Hematopoietic multipotent progenitor cell (in vitro differentiated cells): ENCODE measurements at regions not wholly inside any gene's neighbourhood (a gene's known extent, or its start where the extent isn't known, plus 50 kb on each side); places are given as distances from the start of the nearest gene placed in this dataset.
"Not testable (repeated sequence)": the region's sequence is repeated elsewhere in the genome, so short reads cannot be mapped to it uniquely, and the experiment has no call there.

ENCODE experiments used
- DNase-seq, 3 donors: peaks; one replicate each; pipeline ENCODE4 v3.0.0-alpha.2; 2011 to 2015; ENCODE audit warnings: low read depth in 2 of 3, low spot score in 2 of 3

GRCh38 chr21:35516292-35516691 is 467.2 kb upstream of the RUNX1 start:
- DNase-seq = not testable (repeated sequence)

GRCh38 chr21:35512346-35512745 is 463.2 kb upstream of the RUNX1 start:
- no peak for DNase-seq

- no peak for DNase-seq
Observed at GRCh38 chr21:35511696-35512162, 462.6 kb upstream of the RUNX1 start.

GRCh38 chr21:35510957-35511695 is 462.0 kb upstream of the RUNX1 start:
- DNase-seq = no peak

- no peak for DNase-seq
Observed at GRCh38 chr21:35510294-35510693, 461.2 kb upstream of the RUNX1 start.

- DNase-seq = peak in 2 of 3 donors; percentile 62 to 72
Observed at GRCh38 chr21:35509001-35509704, 460.1 kb upstream of the RUNX1 start.

GRCh38 chr21:35508139-35508888 is 459.2 kb upstream of the RUNX1 start:
- peak in 2 of 3 donors; percentile 60 to 77 for DNase-seq

DNA sequence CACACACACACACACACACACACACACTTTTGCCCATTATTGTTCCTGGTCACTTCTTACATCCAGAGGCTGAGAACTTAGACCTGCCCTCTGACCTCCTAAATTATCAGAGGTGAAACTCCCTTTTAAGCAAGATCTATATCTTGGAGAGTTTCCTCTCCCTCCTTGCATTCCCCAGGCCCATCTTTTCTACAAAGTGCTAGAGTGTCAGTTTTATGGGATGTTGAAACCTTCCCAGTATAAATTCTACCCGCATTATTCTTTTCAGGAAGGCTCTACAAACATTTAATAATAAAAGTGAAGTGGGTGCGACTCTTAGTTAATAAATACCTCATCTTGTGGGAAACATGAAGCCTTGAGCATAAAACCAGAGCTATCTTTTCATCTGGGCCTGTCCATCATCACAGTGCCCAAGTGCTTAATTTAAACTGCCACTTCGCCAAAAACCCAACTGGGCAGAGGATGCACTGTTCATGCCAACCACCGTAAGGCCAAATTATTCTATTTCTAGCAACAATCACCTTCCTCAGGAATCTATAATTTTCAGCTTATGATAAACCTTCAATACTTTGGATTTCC is 458.2 kb upstream of the RUNX1 start:
- DNase-seq = peak in 1 of 3 donors; percentile 34

DNA sequence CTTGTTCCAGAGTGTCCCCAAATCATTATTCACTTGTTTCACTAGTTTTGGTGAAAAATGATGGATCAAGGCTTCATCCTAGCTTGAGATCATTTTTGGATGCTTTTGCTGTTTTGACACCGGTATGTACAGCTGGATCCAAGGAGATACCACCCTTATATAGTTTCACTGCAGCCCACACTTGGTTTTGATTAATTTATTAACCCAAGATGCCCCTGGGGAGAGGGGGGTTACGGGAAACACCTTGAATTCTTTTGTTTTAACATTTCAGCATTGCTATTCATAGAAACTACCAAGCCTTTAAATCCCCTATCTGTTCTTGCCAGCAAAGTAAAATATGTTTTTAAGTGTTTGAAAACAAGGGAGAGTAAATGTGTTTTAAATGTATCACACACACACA is 457.7 kb upstream of the RUNX1 start:
- DNase-seq = peak in 1 of 3 donors; percentile 72

GRCh38 chr21:35506352-35506751 is 457.2 kb upstream of the RUNX1 start:
- no peak for DNase-seq

DNA sequence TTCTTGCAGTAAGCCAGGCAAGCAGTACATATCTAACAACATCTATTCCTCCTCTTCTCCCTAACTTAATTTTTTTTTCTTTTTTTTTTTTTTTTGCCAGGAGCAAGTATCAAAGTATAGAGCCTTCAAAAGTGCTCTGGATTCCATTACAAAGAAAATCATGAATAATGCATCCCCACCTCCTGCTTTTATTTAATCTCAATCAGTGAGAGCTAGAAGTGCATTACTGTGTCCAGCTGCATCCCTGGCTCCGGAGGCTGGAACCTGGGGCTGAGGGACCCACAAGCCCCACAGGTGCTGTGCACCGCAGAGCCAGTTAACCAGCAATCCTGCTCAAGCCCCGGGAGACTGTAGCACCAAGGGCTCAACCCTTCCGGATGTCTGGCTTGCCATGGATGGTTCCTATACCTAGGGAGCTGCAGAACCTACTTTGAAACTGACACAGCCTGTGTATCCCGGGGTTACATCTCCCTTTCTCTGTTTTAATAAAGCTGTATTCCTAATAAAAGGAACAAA is 455.9 kb upstream of the RUNX1 start:
- DNase-seq = no peak

DNA sequence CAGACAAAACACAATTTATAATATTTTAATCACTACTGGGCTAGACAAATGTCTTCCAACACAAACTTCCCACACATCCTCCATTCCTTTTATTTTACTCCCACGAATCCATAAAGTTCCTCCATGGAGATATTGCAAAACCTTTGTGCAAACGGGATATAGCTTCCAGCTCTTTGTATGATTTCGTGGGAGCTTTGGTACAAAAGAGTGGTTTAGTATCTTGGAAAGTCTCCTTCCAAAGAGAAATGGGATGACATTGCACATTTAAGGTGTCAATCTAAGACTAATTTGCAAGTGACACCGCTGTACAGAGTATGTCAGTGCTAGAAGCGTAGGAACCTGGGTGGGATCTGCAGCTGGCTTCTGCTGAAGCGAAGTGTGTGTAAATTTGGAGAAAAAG is 455.2 kb upstream of the RUNX1 start:
- peak in 1 of 3 donors; percentile 13 for DNase-seq

DNA sequence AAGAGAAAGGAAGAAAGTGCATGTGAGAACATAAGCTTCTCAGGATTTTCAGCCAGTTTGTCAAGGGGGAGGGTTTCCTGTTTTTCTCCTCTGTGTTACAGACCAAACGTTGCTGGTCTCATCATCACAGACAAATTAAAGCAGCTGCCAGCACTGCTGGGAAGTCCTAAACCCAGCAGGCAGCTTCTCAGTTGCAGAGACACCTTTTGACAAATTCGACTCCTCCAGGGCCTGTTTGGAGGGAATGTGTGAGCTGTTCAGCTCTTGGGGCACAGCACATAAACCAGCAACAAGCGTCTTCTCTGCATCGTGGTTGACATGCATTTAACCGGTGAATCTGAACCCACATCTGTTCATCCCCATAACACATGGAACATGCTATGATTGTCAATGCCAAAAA is 454.6 kb upstream of the RUNX1 start:
- DNase-seq = peak in 1 of 3 donors; percentile 45

DNA sequence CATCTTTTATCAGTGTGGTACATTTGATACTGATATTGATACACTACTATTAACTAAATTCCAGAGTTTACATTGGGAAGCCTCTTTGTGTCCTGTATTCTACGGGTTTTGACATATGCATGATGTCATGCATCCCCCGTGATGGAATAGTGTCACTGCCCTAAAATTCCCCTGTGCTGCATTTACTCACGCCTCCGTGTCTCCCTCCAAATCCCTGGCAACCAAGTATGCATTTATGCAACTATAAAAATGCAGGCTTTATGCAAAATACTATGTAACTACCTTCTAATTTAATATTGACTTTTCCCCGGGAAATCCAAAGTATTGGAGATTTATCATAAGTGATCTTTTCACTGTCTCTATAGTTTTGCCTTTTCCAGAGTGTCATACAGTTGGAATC is 453.7 kb upstream of the RUNX1 start:
- DNase-seq = no peak

DNA sequence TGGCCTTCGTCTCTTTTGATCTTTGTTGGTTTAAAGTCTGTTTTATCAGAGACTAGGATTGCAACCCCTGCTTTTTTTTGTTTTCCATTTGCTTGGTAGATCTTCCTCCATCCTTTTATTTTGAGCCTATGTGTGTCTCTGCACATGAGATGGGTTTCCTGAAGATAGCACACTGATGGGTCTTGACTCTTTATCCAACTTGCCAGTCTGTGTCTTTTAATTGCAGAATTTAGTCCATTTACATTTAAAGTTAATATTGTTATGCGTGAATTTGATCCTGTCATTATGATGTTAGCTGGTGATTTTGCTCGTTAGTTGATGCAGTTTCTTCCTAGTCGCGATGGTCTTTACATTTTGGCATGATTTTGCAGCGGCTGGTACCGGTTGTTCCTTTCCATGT is 448.4 kb upstream of the RUNX1 start:
- DNase-seq = not testable (repeated sequence)

DNA sequence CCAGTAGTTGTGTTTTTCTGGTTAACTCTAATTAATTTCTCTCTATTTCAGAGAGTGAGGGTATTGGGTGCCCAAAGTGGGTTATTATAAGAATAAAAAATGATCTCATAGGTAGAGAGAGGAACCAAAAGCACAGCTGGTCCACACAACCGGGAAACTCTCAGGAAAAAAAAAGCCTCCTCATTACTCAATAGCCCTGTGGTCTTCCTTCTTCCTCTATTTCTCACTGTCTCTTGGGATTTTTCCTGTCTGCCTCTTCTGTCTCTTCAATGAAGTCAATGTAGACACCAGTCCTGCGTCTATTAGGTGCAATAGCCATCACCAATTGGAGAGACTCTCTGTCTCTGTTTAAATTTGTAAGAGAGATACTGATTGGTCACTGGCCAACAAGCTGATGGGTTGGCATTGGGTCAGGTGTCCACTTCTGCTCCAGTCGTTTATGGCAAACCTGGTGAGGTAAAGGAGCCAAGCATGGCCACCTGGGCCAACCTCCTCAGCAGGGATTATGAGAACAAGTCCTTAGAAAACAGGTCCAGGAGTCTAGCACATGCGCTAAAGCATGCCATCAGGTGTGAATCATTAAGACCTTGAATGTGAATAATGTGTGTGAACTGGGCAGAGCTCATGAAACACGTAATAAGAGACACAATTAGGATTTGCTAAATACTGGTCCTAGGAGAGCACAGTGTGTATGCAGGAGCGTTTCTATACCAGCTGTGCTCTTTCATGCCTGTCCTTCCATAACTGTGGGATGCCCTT is 443.0 kb upstream of the RUNX1 start:
- no peak for DNase-seq

- DNase-seq = peak in 1 of 3 donors; percentile 23
Observed at GRCh38 chr21:35491114-35491513, 442.0 kb upstream of the RUNX1 start.

DNA sequence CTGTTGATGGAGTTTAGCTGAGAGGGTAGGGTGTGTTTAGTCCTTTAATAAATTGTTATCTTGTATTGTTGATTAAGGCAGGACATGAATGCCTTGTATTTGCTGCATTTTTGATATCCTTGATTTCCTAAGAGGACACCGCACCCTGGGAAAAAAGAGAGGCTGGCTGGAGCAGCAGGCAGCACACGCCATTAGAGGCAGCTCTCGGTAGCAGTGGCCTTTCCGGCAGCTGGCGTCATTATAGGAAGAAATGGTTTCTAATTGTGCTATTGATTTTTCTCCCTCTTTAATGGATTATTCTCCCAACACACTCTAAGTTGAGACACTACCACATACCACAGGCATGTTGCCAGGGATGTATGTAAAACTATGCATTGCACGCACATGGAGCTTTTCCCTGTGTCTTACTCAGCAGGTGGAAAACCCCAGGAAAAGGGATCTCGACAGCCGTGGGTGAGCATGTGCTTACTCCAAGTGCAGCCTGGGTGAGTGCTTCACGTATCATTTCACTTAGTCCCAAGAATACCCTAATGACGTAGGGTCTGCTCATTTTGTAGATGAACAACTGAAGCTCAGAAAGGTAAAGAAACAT is 440.4 kb upstream of the RUNX1 start:
- no peak for DNase-seq

DNA sequence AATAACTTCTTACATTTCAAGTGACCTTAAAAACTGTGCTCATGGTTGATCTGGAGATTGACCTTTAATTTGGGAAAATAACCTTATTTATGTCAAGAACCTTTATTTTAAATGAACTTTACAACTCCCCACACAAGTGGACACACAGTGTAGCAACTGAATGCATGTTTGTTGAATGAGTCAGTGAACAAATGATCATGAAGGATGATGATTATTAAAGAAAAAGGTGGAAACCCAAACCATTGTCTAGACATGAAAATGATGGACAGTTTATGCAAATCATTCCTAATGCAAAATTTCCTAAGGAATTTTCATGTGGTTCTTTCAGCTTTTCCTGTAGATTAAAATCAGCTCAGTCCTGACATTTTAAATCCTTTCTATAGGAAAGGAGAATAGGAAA is 439.8 kb upstream of the RUNX1 start:
- no peak for DNase-seq

DNA sequence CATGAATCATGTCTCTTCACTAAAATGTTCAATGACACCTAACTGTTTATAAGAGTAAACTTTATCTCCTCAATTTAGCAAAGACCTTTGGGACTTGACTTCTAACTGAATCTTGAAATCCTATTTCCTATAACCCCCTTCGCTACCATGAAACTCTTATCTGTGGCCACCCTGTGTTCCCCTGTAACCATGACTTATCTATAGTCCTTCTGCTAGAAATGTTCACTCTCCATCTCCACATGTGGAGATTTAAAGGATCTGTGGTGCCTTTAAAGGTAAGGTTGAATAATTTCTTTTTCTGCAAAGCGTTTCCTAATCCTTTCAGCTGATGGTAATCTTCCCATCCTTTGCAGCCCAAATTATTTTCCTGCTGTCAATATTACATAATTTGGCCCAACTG is 436.3 kb upstream of the RUNX1 start:
- DNase-seq = no peak
